HG03520 (cell line): ENCODE measurements at regions not wholly inside any gene's neighbourhood (a gene's known extent, or its start where the extent isn't known, plus 50 kb on each side); places are given as distances from the start of the nearest gene placed in this dataset.

ENCODE experiments used
- ATAC-seq: cut with Tn5 transposase; IDR thresholded peaks from one replicate; pipeline ENCODE4 v1.9.1; 2021; ENCODE audit warnings: mild to moderate bottlenecking, moderate library complexity; ENCODE audit not compliant: unreplicated experiment

- ATAC-seq, result no peak
Observed at GRCh38 chr1:55860326-55860725, 645.2 kb upstream of the USP24 start.

- no peak for ATAC-seq
Observed at GRCh38 chr1:55854911-55855310, 639.7 kb upstream of the USP24 start.

- ATAC-seq, result no peak
Observed at GRCh38 chr1:55848906-55849305, 633.7 kb upstream of the USP24 start.

GRCh38 chr1:55846051-55846450, 630.9 kb upstream of the USP24 start:
- ATAC-seq, result no peak

- no peak for ATAC-seq
Observed at GRCh38 chr1:55844322-55844721, 629.2 kb upstream of the USP24 start.

GRCh38 chr1:55839626-55840025, 624.5 kb upstream of the USP24 start:
- ATAC-seq, result no peak

GRCh38 chr1:55839221-55839620, 624.1 kb upstream of the USP24 start:
- no peak for ATAC-seq

- no peak for ATAC-seq
Observed at GRCh38 chr1:55836086-55836485, 620.9 kb upstream of the USP24 start.

- ATAC-seq, result no peak
Observed at GRCh38 chr1:55833529-55834091, 618.4 kb upstream of the USP24 start.

GRCh38 chr1:55831759-55832158, 616.6 kb upstream of the USP24 start:
- no peak for ATAC-seq

GRCh38 chr1:55828044-55828443, 612.9 kb upstream of the USP24 start:
- no peak for ATAC-seq

- ATAC-seq, result no peak
Observed at GRCh38 chr1:55827350-55827749, 612.2 kb upstream of the USP24 start.

- ATAC-seq, result no peak
Observed at GRCh38 chr1:55826381-55827080, 611.4 kb upstream of the USP24 start.

- ATAC-seq, result no peak
Observed at GRCh38 chr1:55825461-55825860, 610.3 kb upstream of the USP24 start.

GRCh38 chr1:55824251-55824640, 609.1 kb upstream of the USP24 start:
- ATAC-seq, result no peak

- no peak for ATAC-seq
Observed at GRCh38 chr1:55823541-55824250, 608.5 kb upstream of the USP24 start.

- no peak for ATAC-seq
Observed at GRCh38 chr1:55822891-55823290, 607.7 kb upstream of the USP24 start.

GRCh38 chr1:55821234-55821633, 606.1 kb upstream of the USP24 start:
- no peak for ATAC-seq

GRCh38 chr1:55820501-55820900, 605.3 kb upstream of the USP24 start:
- ATAC-seq, result no peak

- ATAC-seq, result no peak
Observed at GRCh38 chr1:55819011-55819410, 603.8 kb upstream of the USP24 start.

GRCh38 chr1:55816456-55817426, 601.6 kb upstream of the USP24 start:
- no peak for ATAC-seq
